ENCODE measurements at regions not wholly inside any gene's neighbourhood (a gene's known extent, or its start where the extent isn't known, plus 50 kb on each side); places are given as distances from the start of the nearest gene placed in this dataset.
A peak's percentile ranks its signal among the peaks of the same experiment; 100 is the strongest.

DNA sequence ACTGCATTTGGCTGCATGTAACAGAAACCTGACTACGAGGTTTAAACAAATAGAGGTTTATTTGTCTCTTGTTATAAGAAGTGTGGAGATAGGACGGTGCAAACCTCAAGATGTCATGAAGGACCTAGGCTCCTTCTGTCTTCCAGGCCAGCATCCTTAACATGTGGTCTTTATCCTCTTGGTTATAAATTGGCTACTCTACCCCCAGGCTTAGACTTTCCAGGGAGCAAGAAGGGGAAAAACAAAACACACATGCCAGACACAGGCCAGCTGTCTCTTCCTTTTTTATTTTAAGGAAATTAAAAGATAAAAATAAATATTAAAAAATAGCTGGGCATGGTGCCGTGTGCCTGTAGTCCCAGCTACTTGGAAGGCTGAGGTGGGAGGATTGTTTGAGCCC is 51.3 kb upstream of the PRELP start:
- Mint-ChIP-seq H3K27ac (no peak overlapping the region), H3K36me3 (no peaks in the 10 kb centered on the region), H3K4me1 (no peaks in the 10 kb centered on the region), H3K9me3 (no peaks in the 10 kb centered on the region), H3K27me3 (peaks cover 26 to 52% of the 10 kb centered on the region in 2 donors), H3K4me3 (no peak overlapping the region)
- Histone ChIP-seq H3K4me1 (ENCODE audit: insufficient read depth, low read length) (no peaks in the 10 kb centered on the region), H3K36me3 (ENCODE audit: insufficient read depth, low read length) (no peaks in the 10 kb centered on the region), H3K9me3 (ENCODE audit: low read length) (no peaks in the 10 kb centered on the region), H3K27me3 (ENCODE audit: insufficient read depth, low read length, poor library complexity, severe bottlenecking) (no peaks in the 10 kb centered on the region), H3K4me3 (ENCODE audit: low read length) (no peak overlapping the region), H3K27ac (ENCODE audit: low read depth, low read length) (no peak overlapping the region)
- CTCF ChIA-PET: no interaction called here
- DNase-seq: no peak
- POLR2A ChIA-PET: no interaction called here

DNA sequence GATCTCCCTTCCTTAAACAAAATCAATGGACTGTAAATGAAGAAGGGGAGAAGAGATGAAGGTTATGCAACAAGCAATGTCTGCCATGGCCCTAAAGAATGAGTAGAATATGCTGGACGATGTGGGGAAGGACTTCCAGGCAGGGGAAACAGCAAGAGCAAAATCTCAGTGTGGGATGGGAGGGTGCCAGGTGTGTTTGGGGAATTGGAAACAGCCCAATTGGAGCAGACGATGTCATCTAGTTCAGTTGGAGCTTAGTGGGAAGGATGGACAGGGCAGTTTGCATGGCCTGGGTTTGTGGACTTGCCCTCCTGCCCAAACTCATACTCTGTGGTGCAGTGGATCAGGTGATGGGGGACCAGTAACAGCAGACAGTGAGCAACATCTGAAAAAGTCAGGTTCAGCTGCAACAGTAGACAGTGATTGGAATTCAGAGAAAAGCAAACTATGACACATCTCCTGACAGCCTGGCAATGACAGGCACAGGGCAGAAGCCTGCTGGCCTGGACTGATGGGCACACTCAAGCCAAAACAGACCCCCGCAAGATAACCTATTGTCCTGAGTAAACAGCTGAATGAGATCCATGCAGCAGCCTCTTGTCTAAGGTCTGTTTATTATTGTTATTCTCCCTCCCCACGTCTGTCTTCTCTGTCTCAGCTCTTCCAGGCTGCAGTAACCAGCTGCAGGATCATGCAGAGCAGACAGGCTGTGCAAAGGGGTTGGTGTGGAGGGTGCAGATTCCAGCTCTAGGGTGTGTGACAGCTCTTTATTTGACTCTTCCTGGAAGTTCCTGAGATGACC is 50.5 kb upstream of the PRELP start:
- Histone ChIP-seq H3K36me3 (ENCODE audit: insufficient read depth, low read length) (no peaks in the 10 kb centered on the region), H3K27ac (ENCODE audit: low read depth, low read length) (no peak overlapping the region), H3K4me3 (ENCODE audit: low read length) (no peak overlapping the region), H3K4me1 (ENCODE audit: insufficient read depth, low read length) (no peaks in the 10 kb centered on the region), H3K27me3 (ENCODE audit: insufficient read depth, low read length, poor library complexity, severe bottlenecking) (no peaks in the 10 kb centered on the region), H3K9me3 (ENCODE audit: low read length) (no peaks in the 10 kb centered on the region)
- H3K27me3 Mint-ChIP-seq: peaks cover 30 to 58% of the 10 kb centered on the region in 2 donors
- DNase-seq: no peak
- no peaks in the 10 kb centered on the region for H3K36me3 Mint-ChIP-seq
- H3K4me1 Mint-ChIP-seq: no peaks in the 10 kb centered on the region
- H3K4me3 Mint-ChIP-seq: no peak overlapping the region
- H3K9me3 Mint-ChIP-seq: no peaks in the 10 kb centered on the region
- POLR2A ChIA-PET: no interaction called here
- CTCF ChIA-PET: interaction anchor here (0.9 kb wide), 1 partner anchor 158 kb away, joined by 3 read pairs; no protein-coding TSS in a partner anchor
- H3K27ac Mint-ChIP-seq: no peak overlapping the region

DNA sequence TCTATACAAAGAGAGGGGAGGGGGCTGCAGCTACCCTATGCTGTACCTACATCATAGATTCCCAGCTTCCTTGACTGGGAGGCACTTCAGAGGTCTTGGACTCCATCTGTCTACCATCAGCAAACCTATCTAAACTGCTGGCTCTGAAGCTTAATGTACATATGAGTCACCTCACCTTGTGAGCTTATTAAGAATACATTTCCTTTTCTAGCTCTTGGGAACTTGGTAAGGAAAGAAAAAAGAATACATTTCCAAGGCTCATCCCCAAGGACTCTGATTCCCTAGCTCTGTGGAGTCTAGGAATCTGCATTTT is 50.0 kb upstream of the PRELP start:
- ChIA-PET CTCF (interaction anchor here (0.9 kb wide), 1 partner anchor 158 kb away, joined by 3 read pairs; no protein-coding TSS in a partner anchor), POLR2A (no interaction called here)
- Mint-ChIP-seq H3K27ac (peak overlapping the region in 1 of 8 donors; percentile 7), H3K4me1 (no peaks in the 10 kb centered on the region), H3K27me3 (peaks cover 34 to 62% of the 10 kb centered on the region in 2 donors), H3K4me3 (no peak overlapping the region), H3K9me3 (no peaks in the 10 kb centered on the region), H3K36me3 (no peaks in the 10 kb centered on the region)
- H3K4me1 ChIP-seq (ENCODE audit: insufficient read depth, low read length): no peaks in the 10 kb centered on the region
- no peak overlapping the region for H3K4me3 ChIP-seq (ENCODE audit: low read length)
- H3K27ac ChIP-seq (ENCODE audit: low read depth, low read length): no peak overlapping the region
- H3K36me3 ChIP-seq (ENCODE audit: insufficient read depth, low read length): no peaks in the 10 kb centered on the region
- no peak for DNase-seq
- no peaks in the 10 kb centered on the region for H3K9me3 ChIP-seq (ENCODE audit: low read length)
- H3K27me3 ChIP-seq (ENCODE audit: insufficient read depth, low read length, poor library complexity, severe bottlenecking): no peaks in the 10 kb centered on the region
